ENCODE measurements at regions not wholly inside any gene's neighbourhood (a gene's known extent, or its start where the extent isn't known, plus 50 kb on each side); places are given as distances from the start of the nearest gene placed in this dataset.

DNA sequence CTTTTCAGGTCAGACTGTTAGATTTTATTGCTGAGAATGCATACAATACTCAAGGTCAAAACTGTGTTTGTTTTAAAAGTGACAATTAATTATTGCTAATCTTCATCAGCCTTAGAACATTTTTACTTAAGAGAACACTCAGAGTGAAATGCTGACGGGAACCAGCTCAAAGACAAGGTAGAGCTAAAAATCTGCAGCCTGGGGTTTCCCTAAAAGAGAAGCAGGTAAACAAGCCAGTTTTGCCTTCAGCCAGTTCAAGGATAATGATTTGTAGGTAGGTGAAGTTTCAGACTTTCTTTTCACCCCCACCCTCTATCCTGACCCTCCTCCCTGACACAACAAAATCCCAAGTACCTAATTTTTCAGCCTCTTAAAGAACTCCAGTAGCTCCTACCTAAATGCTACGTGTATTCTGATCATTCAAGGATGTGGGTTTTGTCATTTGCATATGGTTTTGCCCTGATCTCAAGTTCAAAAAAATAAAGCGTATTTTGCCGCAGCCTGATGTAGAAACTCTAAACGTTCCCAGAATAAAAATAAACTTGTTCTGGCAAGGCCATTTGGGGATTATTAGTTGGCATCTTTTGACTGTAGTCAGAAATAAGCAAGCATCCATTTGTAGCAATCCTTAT lies 407.2 kb downstream of the EFNA5 start:
- DNase-seq = no peak

GRCh38 chr5:107257885-107258520 lies 412.7 kb downstream of the EFNA5 start:
- DNase-seq = no peak

DNA sequence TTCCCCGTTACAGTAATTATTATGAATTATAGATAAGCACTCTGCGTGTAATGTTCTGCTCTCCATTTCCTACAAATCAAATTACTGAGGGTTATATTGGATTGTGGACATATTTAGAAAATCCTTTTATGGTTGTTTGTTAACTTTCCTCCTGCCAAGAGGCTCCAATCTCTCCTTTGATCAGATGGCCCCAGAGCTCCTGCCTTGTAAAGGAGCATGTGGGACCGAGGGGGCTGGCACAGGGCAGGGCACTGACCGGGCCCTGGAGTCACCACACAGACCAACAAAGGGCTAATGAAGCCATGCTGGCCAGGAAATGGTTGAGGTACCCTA lies 415.9 kb downstream of the EFNA5 start:
- no peak for DNase-seq

- no peak for DNase-seq
These were observed 416.4 kb downstream of the EFNA5 start for GRCh38 chr5:107254214-107254901.

DNA sequence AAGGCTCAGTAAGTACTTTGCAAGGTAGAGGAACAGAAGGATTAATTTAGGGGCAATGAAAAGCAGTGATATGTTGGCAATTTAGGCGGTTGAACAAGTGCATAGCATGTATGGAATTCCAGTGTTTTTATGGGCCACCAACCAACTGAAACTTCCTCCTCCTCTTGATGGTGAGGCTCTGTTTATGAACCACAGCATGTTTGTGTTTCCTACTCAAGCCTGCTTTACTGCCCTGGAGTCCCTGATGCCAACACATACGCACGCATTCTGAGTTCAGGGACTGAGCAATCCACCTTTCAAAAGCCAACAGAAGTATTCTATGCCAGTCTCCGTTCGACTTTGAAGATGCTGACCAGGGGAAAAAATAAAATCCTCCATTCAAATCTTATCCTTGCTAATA lies 417.5 kb downstream of the EFNA5 start:
- no peak for DNase-seq

DNA sequence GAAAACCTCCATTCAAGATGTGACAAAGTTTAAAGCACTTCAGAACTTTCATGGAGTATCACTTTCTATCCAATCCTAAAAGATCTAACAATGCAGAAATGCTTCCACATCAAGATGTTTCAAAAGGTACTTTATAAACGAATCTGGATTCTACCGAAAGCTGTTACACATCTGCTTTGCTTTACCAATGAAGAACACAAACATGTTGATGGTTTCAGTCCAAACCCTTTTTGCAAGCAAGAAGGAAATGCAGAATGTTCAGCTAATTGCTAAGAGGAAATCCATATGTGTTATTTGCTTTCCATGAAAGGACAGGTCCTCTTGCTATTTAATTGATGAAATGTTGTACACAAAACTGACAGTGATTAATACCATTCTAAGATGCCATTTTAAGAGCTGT lies 419.6 kb downstream of the EFNA5 start:
- no peak for DNase-seq

DNA sequence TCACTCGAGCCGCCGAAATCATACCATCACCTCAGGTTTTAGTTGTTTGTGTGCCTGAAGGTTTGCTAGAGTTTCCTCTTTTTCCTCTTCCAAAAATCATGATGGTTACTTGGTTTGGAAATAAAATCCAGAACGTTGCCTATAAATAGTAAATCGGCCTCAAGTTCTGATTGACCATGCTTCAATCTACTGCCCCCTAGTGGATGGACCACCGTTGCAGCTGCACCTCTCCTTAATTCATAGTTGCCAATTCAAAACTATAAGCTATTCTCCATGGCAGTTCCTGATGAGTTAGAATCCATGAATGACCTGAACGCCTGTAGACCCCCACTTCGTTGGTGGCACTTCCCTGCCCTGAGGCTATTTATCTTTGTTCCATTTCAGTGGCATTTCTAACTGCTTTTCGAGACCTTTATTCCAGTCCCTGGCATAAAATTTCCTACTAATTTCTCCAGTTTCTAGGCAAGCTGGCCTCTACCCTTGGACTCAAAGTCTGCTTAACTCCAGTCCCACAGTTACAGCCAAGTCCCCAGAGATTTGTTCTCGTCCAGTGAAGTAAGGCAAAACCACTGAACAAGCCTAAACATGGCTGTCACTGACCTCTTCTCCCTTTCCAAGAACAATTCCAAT lies 422.6 kb downstream of the EFNA5 start:
- peak; percentile 53 to 77 (median 72) for DNase-seq

DNA sequence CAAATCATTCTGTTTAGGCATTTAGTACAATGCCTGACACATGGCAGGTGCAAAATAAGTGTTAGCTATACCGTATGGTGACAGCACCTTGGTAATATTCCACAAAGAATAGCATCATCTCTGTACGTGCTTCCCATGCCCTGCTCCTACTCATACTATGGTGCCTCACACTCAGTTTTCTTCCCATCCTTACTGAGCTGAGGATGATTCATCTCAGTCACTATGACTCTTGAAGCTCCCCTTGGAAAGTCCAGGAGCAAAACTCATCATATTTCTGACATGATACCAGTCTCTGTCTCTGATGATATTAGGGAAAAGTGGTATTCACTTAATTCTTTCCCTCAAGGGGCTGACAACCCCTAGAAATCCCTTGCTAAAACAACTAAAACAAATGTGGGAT lies 423.3 kb downstream of the EFNA5 start:
- DNase-seq = peak; percentile 24 to 64 (median 46)

DNA sequence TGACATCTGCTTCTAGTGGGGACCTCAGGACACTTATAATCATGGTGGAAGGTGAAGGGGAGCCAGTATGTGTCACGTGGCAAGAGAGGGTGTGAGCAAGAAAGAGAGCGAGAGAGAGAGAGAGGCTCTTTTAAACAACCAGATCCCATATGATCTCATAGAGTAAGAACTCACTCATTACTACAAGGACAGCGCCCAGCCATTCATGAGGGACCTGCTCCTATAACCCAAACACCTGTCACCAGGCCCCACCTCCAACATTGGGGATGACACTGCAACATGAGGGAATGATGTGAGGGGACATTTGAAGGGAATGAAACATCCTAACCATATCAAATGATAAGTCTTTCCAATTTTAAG lies 427.5 kb downstream of the EFNA5 start:
- DNase-seq = no peak

DNA sequence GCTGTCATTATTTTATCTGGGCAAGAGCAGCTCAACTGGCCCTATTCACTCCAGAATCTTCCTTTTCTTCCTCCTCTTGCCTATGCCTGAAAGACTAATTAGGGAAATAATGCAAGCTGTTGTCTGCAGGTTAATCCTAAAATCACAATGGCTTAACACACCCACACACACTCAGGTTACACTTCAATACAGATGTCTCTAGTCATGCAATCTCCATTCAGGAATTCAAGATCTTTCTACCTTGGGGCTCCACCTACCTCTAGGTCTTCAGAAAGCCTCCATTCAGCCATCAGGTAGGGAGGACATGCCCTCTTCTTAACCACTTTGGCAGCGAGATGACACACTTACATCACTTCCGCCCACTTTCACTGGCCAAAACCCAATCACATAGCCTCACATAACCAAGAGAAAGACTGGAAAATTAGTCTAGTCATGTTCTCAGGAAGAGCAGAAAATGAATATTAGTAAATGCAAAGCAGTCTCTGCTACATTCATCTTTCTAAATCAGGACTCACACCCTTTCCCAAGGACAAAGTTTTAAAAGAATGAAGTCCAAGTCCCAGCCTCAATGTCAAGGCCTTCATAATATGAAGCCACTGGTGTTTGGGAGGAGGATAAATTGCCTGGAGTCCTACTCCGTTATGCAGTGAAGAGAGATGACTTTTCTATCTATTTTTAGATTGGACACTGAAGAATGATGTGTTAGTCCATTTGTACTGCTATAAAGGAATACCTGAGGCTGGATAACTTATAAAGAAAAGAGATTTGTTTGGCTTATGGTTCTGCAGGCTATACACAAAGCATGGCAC lies 428.1 kb downstream of the EFNA5 start:
- no peak for DNase-seq

- no peak for DNase-seq
These were observed 428.9 kb downstream of the EFNA5 start for GRCh38 chr5:107241841-107242240.

- no peak for DNase-seq
These were observed 435.6 kb downstream of the EFNA5 start for GRCh38 chr5:107235167-107235566.

- DNase-seq = no peak
These were observed 437.9 kb downstream of the EFNA5 start for GRCh38 chr5:107232788-107233187.

GRCh38 chr5:107232293-107232692 lies 438.4 kb downstream of the EFNA5 start:
- no peak for DNase-seq

DNA sequence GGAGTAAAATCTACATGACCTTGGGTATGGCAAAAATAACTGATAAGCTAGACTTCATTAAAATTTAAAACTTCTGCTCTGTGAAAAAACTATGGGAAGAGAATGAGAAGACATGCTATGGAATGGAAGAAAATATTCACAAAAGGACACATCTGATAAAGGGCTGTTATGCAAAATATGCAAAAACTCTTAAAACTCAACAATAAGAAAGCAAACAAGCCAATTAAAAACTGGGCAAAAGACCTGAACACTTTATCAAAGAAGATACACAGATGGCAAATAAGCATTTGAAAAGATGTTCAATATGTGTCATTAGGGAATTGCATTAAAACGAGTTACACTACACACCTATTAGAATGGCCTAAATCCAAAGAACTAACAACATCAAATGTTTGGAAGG lies 439.5 kb downstream of the EFNA5 start:
- no peak for DNase-seq

- DNase-seq = no peak
These were observed 440.4 kb downstream of the EFNA5 start for GRCh38 chr5:107230367-107230766.

DNA sequence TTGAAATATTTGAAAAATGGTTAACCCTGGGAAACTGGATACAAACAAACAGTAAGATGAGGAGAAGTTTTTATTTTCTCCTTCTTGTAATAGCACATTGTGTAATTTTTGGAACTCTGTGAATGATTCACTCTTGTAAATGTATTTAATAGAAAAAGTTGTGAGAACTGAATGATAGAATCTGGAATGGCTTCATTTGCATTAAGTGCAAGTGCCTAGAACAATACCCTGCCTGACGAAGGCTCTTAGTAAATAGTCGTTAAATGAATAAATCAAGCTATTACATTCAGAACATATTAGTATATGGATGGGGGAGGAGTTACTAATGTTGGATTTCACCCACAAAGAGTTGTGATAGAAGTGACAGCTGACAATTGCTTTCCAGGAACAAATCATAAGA lies 442.5 kb downstream of the EFNA5 start:
- no peak for DNase-seq

GRCh38 chr5:107224272-107224671 lies 446.5 kb downstream of the EFNA5 start:
- no peak for DNase-seq

DNA sequence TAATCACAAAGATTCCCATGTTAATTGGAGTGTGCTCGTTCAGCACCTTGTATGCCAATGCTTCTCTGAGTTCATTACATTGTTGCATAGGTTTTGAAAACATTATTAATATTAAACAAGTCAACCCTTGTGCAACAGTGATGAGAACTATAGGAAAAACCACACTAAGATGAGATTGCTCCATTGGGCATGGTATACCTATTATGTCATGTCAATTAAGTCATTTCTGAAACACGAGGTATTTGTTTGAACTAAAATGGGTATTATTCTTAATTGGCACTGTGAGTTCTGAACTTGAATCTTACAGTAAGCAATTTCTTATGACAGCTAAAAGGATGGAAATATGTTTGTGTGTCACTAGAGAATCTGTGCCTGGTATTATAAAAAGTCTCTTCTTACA lies 447.7 kb downstream of the EFNA5 start:
- no peak for DNase-seq

GRCh38 chr5:107219993-107220392 lies 450.7 kb downstream of the EFNA5 start:
- DNase-seq = no peak

DNA sequence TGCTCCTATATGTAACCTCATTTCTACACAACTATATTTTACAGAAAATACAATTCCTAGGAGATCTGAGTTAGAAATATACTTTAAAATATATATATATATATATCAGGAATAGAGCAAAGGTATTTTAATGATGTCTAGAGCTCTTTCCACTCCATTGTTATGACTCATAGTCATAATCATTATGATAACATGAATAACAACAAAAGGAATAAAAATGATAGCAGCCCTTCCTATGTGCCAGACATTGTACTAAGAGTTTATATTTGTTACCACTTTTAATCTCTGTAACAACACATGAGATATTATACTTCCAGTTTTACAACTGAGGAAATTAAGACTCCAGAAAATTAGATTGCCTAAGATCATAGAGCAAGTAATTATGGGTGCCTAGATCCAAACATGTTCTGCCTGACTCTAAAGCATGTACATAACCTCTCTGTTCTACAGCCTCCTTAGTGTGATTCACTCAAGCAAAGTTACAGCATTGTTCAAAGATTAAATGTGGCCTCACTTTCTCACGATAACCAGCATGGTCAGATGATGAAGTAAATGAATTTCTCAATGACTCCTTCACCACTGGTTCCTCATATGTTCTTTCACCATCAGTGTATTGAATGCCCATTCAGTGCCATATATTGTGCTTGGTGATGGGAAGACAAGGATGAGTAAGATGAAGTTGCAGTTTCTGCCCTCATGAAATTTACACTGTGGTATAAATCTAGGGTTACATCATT lies 452.1 kb downstream of the EFNA5 start:
- peak in 1 of 3 donors; percentile 7 for DNase-seq

DNA sequence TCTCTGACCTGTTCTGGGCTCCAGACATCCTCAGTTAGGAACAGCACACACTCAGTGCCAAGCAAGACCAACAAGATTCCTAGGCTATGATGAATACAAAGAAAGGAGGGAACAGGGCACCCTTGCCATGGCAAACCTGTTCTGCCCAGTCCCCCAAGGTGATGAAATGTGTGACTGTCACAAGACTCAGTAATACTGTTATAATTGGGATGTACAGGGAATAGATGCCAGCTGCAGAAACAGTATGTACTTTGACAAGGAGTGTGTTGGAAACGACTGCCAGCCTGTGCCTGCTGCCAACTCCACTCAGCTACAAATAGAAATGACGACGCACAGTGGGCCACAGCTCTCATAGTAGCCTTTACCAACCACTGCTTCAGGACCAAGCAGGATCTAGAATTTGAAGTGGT lies 453.0 kb downstream of the EFNA5 start:
- no peak for DNase-seq

DNA sequence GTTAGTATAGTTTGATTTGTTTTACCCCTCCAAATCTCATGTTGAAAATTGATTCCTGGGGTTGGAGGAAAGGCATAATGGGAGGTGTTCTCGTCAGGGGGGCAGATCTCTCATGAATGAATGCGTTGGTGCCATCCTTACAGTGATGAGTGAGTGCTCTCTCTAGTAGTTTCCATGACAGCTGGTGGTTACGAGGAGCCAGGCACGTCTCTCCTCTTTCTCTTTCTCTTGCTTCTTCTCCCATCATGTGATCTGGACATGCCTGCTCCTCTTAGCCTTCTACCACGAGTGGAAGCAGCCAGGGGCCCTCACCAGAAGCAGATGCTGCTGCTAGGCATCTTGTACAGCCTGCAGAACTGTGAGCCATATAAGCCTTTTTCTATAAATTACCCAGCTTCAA lies 454.1 kb downstream of the EFNA5 start:
- DNase-seq = no peak
